Stimulated activated CD4-positive, alpha-beta T cell treated with anti-CD3 and anti-CD28 coated beads, Interleukin-1b, Interleukin-23, amount 100 ng/mL, for 1 hour (primary cell): ENCODE measurements at regions not wholly inside any gene's neighbourhood (a gene's known extent, or its start where the extent isn't known, plus 50 kb on each side); places are given as distances from the start of the nearest gene placed in this dataset.

ENCODE experiments used
- DNase-seq, 2 donors: peaks; one replicate each; pipeline ENCODE4 v3.0.0-alpha.2; 2020; ENCODE audit warnings: low read depth in 2 of 2

DNA sequence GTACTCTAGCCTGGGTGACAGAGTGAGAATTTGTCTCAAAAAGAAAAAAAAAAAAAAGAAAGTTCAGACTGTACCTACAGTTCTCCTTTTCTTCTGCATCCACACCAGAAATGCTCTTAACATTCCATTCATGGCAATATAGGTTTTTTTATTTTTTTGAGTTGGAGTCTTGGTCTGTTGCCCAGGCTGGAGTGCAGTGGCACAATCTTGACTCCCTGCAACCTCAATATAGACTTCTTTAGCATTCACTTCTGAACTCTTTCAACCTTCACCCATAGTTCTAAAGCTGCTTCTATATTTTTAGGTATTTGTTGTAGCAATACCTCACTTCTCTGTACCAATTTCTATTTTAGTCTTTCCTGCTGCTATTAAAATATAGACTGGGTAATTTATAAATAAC is 1095.7 kb downstream of the FLRT2 start:
- no peak for DNase-seq

DNA sequence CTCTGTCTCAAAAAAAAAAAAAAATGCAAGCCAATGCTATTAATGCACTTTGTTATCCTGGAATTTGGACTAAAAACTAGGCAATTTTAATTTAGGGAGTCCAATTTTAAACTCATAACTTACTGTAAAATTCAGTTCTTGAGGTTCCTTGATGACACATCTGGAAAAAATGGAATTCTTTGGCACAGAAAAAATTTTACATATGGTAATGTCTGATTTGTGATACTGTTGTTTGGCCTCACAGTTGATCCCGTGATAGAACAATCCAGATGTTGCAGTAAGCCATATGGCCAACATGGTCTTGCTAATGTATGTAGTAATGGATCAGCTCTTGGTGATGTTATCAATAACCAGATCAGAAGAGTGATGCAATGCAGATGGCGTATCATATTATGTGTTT is 1089.8 kb downstream of the FLRT2 start:
- DNase-seq, result no peak

DNA sequence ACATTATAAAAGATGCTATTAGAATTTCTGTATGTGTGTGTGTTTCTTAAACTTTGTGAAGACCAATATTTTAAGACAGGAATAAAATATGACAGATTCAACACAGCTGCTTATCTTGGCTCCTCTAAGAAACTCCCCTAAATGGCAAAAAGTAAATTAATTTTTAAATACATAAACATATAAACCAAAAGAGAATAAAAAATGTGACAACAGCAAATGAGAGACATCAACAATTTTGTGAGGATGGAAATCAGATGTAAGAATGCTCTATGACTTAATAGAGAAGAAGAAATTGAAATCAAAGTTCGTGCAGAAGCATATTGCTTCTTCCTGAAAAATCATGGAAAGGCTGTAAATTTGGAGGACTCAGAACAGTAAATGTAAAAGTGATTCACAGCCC is 1083.8 kb downstream of the FLRT2 start:
- no peak for DNase-seq

DNA sequence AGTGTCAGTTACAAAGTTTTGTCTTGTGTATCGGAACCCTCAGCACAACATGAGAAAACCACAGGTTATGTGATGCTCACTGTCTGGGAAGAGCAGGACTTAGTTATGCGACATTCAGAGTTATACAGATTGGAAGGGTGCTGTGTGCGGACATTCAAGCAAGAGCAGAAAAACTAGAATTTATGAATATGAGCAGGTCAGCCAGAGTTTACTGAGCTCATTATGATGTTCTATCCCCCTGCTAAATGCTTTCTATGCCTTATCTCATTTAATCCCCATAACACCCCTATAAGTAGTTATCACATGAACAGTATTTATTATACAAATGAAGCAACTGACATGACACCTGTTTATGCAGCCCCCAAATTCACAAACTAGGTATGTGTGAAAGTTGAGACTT is 1083.2 kb downstream of the FLRT2 start:
- no peak for DNase-seq

DNA sequence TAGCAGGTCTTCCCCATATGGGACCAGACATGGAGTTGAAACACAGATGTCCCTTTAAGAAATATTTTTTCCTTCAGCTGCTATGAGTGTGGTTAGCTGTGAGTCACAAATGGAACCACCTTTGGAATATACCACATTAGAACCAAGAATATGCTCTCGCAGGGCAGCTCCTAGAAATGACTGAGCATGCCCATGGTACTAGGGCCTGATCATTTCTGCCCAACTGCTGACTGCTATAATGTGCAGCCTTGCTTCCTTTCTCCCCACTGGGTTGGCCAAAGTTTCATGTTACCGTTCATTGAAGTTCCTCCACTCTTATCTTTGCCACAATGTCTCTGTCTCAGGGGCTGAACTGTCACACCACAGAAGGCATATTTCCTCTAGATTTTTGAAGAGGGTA is 1074.6 kb downstream of the FLRT2 start:
- DNase-seq, result no peak

DNA sequence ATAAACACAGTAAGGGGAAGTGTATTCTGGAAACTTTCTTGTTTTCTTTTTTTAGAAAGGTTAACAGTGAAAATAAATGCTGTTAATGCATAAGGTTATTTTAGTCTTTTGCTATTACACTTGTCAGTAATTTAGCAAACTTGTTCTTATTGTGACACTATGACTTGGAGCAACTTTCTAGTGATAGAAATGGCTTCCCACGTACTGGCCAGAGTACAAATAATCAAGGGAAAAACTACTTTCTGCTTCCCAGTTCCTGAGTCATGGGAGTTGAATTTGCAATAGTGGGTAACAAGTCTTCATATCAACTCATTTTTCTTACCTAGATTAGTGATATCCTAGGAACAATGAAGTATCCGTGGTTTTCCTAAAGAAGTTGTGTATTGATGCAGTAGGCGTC is 1072.3 kb downstream of the FLRT2 start:
- DNase-seq, result no peak

DNA sequence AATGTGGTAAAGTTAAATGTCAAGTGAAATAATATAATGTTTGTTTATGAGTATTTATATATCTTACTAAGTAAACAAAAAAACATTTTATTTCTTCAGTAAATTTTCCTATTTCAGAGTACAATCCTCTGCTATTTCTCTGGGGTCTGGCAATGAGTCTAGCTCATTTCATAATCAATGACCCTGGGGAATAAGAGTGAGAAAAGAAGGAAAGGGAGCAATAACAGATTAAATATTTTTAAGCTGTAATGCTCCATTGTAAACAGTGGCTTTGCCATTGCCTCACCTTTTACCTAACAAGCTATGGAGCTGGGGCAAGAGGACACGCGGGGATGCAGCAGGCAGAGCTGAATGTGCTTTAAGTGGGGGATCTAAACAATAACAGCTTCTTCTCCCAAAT is 1071.9 kb downstream of the FLRT2 start:
- no peak for DNase-seq

DNA sequence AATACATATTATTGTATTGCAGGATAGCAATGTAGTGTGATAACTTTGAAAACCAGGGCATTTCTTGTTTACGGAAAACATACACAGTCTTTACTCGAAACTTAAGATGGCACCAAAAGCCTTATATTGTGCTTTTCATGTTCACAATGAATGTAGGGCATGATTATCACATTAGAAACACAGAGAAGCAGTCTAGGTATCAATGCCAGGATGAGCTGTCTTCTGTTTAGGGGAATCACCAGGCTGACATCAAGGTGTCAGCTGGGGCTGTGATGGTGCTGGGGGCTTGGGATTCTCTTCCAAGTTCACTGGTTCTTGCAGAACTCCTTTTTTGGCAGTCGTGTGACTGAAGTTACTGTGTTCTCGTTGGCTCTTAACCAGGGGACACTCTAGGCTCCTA is 1067.3 kb downstream of the FLRT2 start:
- DNase-seq, result no peak

DNA sequence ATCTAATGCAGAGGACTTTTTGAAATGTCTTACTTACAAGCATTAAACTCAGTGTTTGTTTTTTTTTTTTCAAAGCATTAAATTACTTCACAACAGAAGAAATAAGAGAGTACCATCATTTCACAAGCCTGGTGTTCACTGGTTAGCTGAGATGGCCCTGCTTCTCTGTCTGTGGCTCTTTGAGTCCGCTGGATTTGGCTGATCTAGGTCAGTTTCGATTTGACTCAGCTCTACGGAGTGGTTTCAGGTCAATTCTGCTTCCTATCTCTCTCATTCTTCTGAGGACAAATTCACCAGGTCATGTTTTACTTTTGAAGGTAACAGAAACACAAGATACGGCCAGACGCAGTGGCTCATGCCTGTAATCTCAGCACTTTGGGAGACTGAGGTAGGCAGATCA is 1066.1 kb downstream of the FLRT2 start:
- DNase-seq, result no peak

DNA sequence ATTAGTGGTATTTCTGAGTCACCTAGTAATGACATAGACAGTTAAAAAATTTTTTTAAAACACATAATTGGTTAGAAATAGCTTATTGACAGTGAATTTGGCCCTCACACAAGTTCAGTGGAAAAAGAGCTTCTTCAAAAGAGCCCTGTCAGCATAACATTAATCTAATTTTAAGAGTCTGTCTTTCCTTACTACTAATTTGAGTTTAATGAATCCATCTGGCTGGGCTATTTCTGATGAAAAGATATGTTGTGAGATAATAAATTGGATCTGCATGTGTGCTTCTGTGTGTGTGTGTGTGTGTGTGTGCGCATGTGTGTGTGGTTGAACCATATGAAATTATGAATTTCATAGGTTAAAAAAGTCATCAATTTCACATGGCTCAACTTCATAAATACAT is 1045.2 kb downstream of the FLRT2 start:
- DNase-seq, result no peak

DNA sequence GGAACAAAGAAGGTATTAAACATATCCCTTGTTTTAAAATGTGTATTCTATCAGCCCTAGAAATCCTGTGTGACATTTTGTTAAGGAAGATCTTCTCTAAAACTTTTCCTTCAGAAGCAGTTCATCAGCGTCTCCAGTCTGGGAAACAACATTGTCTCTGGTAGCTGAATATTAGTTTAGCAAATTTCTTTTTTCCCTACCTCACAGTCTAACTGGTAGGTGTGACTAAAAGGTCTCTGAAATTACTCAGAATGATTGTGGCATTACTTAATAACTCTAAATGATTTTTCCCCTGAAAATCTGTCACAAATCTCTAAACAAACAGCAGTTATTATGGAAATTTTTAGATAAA is 1044.8 kb downstream of the FLRT2 start:
- DNase-seq, result no peak

DNA sequence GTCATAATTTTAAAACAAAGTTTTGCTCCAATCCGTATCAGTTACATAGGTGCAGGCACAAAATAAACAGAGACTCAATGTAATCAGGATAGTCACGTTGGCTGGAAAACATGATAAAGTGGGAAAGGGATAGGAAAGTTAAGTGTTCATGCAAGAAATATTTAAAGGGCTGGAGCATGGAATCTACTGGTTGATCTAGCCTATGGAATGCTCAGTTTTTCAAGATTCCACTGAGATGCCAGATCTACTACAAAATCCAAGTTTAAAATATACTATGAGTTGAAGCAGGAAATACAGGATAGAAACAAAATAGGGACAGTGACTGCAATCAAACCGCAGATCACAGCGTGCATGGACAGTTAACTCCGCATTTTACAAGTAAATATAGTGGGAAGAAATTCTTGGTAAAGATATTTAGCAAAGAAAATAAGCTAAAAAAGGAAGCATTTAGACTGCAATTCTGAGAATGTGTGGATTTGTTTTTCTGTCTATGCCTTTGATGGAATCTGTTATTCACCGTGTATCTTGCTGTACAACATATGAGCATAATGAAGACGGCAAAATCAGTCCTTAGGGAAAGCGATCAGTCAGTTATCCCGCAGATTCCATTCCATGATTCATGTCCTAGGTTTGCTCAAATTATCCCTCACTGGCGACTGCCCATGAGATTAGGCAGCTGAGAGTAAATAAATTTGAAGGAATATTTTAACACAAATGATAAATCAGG is 1044.3 kb downstream of the FLRT2 start:
- DNase-seq, result no peak

DNA sequence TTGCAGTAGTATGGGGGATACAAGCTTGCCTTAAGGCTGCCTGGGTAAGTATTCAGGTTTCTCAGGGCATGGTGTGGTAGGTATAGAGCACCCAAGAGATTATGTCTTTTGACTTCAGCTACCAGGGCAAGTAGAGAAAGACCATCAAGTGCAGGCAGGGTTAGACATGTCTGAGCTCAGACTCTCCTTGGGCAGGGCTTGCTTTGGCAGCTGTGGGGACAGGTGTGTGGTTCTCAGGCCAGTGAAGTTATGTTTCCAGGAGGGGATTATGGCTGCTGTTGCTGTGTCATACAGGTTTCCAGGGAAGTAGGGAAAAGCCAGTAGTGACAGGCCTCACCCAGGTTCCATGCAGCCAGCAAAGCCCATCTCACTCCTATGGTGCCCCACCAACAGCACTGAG is 1040.4 kb downstream of the FLRT2 start:
- DNase-seq, result no peak

DNA sequence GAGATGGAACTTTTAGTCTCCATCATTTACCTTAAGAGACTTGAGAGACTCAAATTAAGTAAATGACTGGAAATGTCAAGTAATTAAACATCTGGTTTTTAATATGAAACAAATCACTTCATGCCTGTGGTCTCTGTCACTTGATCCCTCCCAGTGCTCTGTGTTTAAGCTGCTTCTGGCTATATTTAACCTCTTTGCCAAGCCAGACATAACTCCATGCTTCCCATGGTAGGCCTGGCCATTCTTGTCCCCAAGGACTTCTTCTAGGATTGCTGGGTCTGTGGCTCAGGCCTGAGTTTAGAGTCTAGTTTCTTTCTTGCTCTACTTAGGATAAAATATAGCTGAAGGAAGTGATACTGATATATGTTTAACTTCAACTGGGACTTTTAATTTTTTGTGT is 1013.6 kb downstream of the FLRT2 start:
- no peak for DNase-seq

DNA sequence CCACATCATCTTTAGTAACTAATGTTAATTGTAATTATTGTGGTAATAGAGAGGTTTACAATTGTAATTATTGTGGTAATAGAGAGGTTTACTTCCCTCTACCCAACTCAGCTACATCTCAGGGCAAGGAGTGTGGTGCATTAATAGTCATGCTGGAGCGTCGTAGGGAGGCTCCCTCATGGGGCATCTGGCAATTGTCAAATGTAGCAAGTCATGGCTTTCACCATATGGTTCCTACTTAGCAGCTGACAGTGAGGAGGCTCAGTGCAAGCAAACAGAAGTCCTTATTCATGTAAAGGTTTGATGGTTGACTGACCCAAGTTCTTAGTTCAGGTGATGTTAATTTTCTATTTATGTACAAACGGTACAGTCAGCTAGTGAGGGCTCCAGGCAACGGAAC is 1012.0 kb downstream of the FLRT2 start:
- DNase-seq, result no peak

DNA sequence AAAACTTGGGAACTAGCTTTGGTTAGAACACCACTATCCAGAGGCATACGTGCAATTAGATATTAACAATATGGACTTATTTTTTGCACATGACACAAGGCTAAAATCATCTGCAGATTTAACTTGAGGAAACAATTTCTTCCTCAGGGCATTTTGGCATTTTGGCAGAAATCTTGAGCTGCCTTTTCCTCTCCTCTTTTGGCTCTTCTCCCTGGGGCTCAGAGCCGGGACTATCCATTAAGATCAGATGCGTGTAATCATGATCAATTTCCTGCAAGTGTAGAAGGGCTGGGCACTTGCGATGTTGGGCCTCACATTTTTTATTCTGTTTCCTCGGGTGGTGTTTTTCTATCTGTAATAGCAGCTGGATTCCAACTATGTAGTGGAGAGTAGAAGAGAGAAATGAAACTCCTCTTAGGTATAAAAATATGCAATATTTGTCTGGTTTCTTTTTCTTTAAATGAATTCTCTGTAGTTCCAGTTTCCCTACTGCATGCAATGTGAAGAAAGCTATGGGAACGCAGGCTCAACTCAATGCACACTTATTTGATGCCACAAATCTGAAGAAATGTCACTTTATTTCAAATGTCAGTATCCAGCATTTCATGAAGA is 1010.8 kb downstream of the FLRT2 start:
- no peak for DNase-seq

DNA sequence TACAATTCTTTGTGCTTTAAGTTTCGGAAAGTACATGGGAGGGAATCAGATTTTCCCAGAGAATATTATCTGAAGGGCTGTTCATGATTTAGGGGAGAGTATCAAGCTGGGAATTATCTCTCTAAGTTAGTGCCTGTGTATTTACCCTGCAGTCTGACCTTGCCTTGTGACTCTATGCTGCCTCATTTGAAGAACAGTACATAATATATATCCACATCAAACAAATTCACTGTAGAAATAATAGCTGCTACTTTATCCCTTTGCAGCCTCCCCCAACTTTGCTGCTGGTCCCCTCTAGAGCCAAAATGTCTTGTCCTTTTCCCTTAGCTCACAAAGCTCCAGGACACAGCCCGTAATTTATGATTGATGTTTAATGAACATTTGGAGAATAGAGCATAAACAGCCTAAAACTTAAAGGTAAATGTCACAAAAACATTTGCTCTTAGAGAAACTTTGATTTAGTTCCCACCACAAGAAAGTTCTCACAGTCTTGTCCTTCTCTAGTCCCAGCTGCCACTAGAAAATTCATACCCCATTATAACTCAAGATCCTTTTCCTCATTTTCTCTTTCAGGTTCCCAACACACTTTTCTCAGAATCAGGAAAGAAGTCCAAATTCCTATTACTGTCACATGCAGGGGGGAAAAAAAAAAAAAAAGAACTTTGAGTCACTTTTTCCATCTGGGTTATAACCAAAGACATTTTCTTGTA is 1009.6 kb downstream of the FLRT2 start:
- no peak for DNase-seq

DNA sequence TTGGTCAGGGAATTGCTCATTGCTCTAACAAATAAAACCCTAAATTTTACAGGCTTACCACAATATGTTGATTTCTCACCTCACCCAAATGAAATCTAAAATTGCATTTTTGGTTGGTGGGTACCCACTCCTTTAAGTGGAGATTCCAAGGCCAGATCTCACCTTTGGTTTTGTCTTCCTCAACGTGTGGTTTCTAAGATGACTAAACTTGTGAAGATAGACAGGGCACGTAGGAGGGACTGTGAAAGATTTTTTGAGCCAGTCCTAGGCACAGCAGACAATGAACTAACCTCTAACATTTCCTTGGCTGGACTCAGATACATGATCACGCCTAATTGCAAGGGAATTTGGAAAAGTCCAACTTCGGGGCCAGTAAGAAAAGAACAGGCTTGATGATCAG is 1003.9 kb downstream of the FLRT2 start:
- DNase-seq, result no peak

DNA sequence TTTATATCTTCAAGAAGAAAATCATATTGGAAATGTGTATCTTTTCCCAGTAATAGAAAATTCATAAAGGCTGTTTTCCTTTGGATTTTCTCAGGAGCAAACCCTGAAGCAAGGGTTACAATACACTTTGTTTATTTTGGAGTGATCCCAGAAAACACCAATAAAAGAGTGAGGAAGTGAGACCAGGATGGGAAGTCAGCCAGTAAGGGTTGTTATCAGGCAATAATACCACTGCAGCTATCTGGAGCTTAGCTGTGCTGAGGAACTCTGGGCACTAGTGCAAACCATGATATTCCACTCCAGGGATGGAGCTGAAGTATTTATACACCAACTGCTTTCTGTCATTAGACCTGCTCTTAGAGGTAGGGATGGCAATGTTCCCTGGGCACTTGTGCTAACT is 1002.3 kb downstream of the FLRT2 start:
- no peak for DNase-seq

DNA sequence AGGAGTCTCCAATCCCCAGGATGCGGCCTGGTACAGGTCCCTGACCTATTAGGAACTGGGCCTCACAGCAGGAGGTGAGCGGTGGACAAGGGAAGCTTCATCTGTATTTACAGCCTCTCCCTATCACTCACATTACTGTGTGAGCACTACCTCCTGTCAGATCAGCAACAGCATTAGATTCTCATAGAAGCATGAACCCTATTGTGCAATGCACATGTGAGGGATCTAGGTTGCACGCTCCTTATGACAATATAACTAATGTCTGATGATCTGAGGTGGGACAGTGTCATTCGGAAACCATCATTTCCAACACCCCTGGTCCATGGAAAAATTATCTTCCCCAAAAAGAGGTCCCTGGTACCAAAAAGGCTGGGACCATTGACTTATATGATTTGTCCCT is 1000.5 kb downstream of the FLRT2 start:
- DNase-seq, result no peak

DNA sequence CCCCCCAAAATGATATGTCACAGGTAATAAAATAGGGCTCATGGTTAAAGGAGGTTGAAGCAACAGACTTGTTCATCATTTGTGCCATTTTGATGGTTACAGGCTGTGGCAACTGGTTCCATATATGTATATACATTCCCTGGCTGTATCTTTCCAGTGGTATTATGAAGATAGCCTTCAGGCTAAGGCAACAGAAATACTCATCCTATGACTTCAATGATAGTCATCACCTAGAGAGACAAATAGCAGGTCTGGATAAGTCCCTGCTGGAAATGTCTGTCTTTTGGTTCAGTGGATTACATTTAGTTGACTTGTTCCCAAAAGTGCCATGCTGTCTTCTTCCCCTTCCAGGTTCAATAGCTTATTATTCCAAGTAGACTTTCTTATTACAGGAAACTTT is 997.4 kb downstream of the FLRT2 start:
- no peak for DNase-seq

DNA sequence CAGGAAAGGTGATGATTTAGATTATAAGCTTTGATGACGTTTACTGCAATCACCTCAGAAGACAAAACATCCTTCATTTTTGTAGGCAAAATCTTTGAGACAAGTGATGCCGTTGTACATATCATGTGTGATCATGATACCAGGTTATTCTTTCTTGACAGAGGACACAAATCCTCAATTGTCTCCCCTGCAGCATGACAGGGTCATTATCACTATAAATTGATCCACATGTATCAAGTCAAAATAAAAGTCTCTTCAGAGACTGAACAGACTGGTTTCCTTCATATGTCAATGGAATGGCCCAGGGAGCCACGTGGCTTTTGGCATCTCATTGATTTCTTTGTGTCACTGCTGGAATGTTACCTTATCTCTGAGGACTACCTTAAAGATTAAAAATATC is 995.7 kb downstream of the FLRT2 start:
- no peak for DNase-seq

DNA sequence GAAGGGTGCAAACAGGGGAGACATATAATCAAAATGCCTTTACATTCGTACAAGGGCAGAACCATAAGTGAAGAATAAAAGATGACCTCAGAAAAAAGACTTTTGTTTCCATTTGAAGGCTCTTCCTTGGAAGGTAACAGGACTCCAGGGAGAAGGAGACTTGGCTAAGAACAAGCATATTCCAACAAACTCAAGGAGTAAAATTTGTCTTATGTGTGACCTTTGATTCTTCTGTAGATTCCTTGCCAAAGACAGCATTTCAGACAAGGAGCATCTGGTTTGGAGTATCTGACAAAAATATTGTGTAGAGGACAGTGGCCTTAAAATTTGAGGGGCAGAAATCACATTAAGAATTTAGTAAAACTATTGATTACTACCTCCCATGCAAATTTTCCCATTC is 991.9 kb downstream of the FLRT2 start:
- DNase-seq, result no peak
